Progenitor cell of endocrine pancreas (in vitro differentiated cells): ENCODE measurements at regions not wholly inside any gene's neighbourhood (a gene's known extent, or its start where the extent isn't known, plus 50 kb on each side); places are given as distances from the start of the nearest gene placed in this dataset.
"Not testable (repeated sequence)": the region's sequence is repeated elsewhere in the genome, so short reads cannot be mapped to it uniquely, and the experiment has no call there.

Experiments
- DNase-seq: peaks from one replicate; pipeline ENCODE4 v3.0.0; 2021; ENCODE audit warnings: low spot score; ENCODE audit not compliant: unreplicated experiment
- H3K27ac Mint-ChIP-seq: 2 replicates; pipeline ENCODE4 v1.8.0; 2021; ENCODE audit warnings: mild to moderate bottlenecking, moderate library complexity, mixed read lengths
- H3K27me3 Mint-ChIP-seq: 2 replicates; pipeline ENCODE4 v1.8.0; 2021; ENCODE audit warnings: mixed read lengths
- H3K36me3 Mint-ChIP-seq: 2 replicates; pipeline ENCODE4 v1.8.0; 2022; ENCODE audit warnings: mixed read lengths; ENCODE audit not compliant: insufficient read depth
- H3K4me1 Mint-ChIP-seq: 2 replicates; pipeline ENCODE4 v1.8.0; 2021; ENCODE audit warnings: low read depth, mixed read lengths
- H3K4me3 Mint-ChIP-seq: 2 replicates; pipeline ENCODE4 v1.8.0; 2021; ENCODE audit warnings: low read depth, mild to moderate bottlenecking, moderate library complexity, mixed read lengths
- H3K9me3 Mint-ChIP-seq: 2 replicates; pipeline ENCODE4 v1.8.0; 2021; ENCODE audit warnings: low read depth, mixed read lengths
- TF ChIP-seq, protein P1 (sequence below): fragments of 200-600 bp; sonication (generic); IDR thresholded peaks from one replicate; pipeline ENCODE4 v1.5.0; 2021; ENCODE audit warnings: antibody characterized with exemption, mild to moderate bottlenecking; ENCODE audit not compliant: unreplicated experiment

DNA sequence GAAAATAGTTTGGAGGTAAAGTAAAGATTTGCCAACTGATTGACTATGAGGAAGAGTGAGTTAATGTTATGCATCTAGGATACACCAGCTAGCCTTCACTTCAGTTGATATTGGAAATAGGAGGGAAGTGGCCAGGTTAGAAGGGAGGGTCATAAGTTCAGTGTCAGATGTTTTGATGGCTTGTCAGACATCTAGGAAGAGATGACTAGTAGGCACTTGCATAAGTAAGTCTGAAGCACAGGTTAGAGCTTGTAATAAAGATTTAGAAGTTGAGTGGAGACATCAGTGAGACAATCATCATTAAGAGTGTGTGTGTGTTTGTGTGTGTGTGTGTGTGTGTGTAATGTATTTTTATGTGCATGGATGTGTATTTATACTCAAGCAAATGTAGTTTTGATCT, 146.1 kb downstream of the OR4C45 start:
- no peak overlapping the region for H3K4me3 Mint-ChIP-seq
- no peak overlapping the region for H3K27ac Mint-ChIP-seq
- no peaks in the 10 kb centered on the region for H3K27me3 Mint-ChIP-seq
- no peak for DNase-seq
- H3K36me3 Mint-ChIP-seq = peaks cover 7% of the 10 kb centered on the region
- peaks cover 32% of the 10 kb centered on the region for H3K9me3 Mint-ChIP-seq
- TF ChIP-seq, protein P1, sequence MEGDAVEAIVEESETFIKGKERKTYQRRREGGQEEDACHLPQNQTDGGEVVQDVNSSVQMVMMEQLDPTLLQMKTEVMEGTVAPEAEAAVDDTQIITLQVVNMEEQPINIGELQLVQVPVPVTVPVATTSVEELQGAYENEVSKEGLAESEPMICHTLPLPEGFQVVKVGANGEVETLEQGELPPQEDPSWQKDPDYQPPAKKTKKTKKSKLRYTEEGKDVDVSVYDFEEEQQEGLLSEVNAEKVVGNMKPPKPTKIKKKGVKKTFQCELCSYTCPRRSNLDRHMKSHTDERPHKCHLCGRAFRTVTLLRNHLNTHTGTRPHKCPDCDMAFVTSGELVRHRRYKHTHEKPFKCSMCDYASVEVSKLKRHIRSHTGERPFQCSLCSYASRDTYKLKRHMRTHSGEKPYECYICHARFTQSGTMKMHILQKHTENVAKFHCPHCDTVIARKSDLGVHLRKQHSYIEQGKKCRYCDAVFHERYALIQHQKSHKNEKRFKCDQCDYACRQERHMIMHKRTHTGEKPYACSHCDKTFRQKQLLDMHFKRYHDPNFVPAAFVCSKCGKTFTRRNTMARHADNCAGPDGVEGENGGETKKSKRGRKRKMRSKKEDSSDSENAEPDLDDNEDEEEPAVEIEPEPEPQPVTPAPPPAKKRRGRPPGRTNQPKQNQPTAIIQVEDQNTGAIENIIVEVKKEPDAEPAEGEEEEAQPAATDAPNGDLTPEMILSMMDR = no peak
- H3K4me1 Mint-ChIP-seq = no peaks in the 10 kb centered on the region

DNA sequence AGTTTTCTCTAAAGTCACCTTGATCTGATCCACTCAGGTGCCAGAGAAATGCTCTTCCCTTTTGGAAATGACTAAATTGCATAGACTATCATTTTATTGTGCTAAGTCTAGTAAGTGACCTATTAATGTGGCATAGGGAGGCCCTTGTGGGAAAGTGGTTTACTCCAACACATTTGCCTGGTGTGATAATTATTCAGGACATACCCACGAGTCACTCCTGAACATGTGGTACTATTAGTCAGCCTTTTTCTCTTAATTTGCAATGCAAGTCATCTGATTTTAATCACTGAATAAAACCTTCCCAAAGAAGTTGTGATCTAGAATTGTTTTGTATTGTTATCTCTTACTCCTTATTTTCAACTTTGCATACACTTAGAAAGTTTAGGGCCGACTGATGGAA, 148.7 kb downstream of the OR4C45 start:
- H3K4me3 Mint-ChIP-seq = no peak overlapping the region
- no peak overlapping the region for H3K27ac Mint-ChIP-seq
- TF ChIP-seq, protein P1 = no peak
- no peaks in the 10 kb centered on the region for H3K4me1 Mint-ChIP-seq
- no peak for DNase-seq
- no peaks in the 10 kb centered on the region for H3K27me3 Mint-ChIP-seq
- peaks cover 45% of the 10 kb centered on the region for H3K9me3 Mint-ChIP-seq
- peaks cover 8% of the 10 kb centered on the region for H3K36me3 Mint-ChIP-seq

DNA sequence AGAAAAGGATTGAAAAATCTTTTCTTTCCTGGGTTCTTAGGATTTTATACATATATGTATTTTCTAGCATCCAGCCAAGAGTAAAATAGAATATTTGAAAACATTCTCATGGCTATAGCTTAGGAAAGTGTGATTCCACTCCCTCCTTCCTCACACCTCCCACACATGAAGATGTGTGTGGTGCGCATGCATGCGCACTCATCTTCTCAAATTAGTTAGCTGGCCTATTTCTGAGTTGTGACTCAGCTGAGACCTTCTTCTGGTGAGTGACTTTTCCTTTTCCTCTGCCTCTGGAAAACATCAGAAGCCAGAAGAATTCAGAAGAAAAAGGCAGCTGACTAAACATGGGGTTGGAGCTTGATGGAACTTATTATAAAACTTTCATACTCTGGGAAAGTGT, 149.8 kb downstream of the OR4C45 start:
- DNase-seq = no peak
- Mint-ChIP-seq H3K4me1 (no peaks in the 10 kb centered on the region), H3K27me3 (no peaks in the 10 kb centered on the region), H3K9me3 (peaks cover 45% of the 10 kb centered on the region), H3K27ac (no peak overlapping the region), H3K36me3 (peaks cover 8% of the 10 kb centered on the region), H3K4me3 (no peak overlapping the region)
- TF ChIP-seq, protein P1 = no peak

DNA sequence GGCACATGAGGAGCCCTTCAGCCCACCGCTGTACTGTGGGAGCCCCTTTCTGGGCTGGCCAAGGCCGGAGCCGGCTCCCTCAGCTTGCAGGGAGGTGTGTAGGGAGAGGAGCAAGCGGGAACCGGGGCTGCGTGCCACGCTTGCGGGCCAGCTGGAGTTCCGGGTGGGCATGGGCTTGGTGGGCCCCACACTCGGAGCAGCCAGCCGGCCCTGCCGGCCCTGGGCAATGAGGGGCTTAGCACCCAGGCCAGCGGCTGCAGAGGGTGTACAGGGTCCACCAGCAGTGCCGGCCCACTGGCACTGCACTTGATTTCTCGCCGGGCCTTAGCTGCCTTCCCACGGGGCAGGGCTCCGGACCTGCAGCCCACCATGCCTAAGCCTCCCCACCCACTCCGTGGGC, 150.5 kb downstream of the OR4C45 start:
- not testable (repeated sequence) for H3K4me3 Mint-ChIP-seq, H3K27me3 Mint-ChIP-seq, DNase-seq, H3K36me3 Mint-ChIP-seq, H3K27ac Mint-ChIP-seq, H3K4me1 Mint-ChIP-seq
- peaks cover 44% of the 10 kb centered on the region for H3K9me3 Mint-ChIP-seq

DNA sequence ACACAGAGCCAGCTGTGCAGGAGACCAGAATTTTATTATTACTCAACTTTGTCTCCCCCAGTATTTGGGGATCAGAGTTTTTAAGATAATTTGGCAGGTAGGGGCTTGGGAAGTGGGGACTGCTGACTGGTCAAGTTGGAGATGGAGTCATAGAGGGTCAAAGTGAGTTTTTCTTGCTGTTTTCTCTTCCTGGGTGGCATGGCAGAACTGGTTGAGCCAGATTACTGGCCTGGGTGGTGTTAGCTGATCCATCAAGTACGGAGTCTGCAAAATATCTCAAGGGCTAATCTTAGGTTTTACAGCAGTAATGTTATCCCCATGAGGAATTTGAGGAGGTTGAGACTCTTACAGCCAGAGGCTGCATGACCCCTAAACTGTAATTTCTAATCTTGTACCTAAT, 153.5 kb downstream of the OR4C45 start:
- Mint-ChIP-seq H3K27ac (no peak overlapping the region), H3K27me3 (no peaks in the 10 kb centered on the region), H3K9me3 (peaks cover 42% of the 10 kb centered on the region), H3K4me3 (no peak overlapping the region), H3K36me3 (peaks cover 3% of the 10 kb centered on the region), H3K4me1 (no peaks in the 10 kb centered on the region)
- TF ChIP-seq, protein P1 = no peak
- DNase-seq = no peak

DNA sequence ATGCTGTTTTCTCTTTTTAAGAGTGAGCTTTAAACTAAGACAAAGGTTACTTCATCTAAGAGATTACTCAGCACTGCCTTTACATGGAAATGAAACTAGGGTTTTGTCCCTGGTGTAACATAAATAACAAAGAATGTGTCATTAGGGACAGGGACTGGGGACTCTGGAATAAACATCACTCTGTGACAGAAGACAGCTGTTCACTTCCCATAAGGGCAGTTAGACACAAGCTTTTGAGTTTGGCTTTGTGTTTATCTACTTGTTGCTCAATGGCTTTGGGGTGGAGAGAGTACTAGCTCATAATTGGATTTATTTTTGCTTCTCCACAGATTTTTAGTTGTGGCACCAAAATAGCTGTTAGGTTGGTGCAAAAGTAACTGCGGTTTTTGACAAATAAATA, 154.5 kb downstream of the OR4C45 start:
- H3K4me3 Mint-ChIP-seq = no peak overlapping the region
- H3K4me1 Mint-ChIP-seq = no peaks in the 10 kb centered on the region
- H3K27me3 Mint-ChIP-seq = no peaks in the 10 kb centered on the region
- H3K36me3 Mint-ChIP-seq = peaks cover 3% of the 10 kb centered on the region
- H3K27ac Mint-ChIP-seq = no peak overlapping the region
- no peak for DNase-seq
- H3K9me3 Mint-ChIP-seq = peaks cover 38% of the 10 kb centered on the region
- TF ChIP-seq, protein P1 = no peak
